ENCODE measurements at regions not wholly inside any gene's neighbourhood (a gene's known extent, or its start where the extent isn't known, plus 50 kb on each side); places are given as distances from the start of the nearest gene placed in this dataset.

DNA sequence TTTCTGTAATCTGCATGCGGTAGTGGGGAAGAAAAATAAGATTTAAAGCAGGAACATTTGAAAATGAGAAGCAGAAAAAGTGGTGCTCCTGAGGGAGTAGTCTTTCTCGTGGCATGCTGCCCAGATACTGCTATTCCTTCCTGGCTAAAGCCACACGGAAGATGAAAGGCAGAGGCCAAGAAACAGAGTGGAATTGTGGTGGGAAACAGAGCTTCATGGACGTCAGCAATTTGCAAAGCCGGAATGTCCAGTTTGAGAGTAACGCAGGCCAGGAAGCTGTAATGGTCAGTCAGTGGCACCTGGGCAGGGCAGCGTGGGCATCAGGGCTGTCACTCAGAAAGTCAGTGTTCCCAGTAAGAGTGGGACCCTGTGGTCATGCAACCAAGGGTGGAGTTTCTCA lies 63.7 kb upstream of the FMR1 start:
- TF ChIP-seq, protein P1, sequence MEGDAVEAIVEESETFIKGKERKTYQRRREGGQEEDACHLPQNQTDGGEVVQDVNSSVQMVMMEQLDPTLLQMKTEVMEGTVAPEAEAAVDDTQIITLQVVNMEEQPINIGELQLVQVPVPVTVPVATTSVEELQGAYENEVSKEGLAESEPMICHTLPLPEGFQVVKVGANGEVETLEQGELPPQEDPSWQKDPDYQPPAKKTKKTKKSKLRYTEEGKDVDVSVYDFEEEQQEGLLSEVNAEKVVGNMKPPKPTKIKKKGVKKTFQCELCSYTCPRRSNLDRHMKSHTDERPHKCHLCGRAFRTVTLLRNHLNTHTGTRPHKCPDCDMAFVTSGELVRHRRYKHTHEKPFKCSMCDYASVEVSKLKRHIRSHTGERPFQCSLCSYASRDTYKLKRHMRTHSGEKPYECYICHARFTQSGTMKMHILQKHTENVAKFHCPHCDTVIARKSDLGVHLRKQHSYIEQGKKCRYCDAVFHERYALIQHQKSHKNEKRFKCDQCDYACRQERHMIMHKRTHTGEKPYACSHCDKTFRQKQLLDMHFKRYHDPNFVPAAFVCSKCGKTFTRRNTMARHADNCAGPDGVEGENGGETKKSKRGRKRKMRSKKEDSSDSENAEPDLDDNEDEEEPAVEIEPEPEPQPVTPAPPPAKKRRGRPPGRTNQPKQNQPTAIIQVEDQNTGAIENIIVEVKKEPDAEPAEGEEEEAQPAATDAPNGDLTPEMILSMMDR (IDR thresholded peaks at IDR 0.05) = no peak
- TF ChIP-seq TCF7L2 (IDR thresholded peaks at IDR 0.05; ENCODE audit: low read depth, low read length) = no peak
- no peak for TF ChIP-seq SIN3A (IDR thresholded peaks at IDR 0.05; ENCODE audit: borderline replicate concordance, insufficient read depth, low read depth, low read length)

Data from Panc1 (cell line).